ENCODE measurements at regions not wholly inside any gene's neighbourhood (a gene's known extent, or its start where the extent isn't known, plus 50 kb on each side); places are given as distances from the start of the nearest gene placed in this dataset.
A peak's percentile ranks its signal among the peaks of the same experiment; 100 is the strongest.

DNA sequence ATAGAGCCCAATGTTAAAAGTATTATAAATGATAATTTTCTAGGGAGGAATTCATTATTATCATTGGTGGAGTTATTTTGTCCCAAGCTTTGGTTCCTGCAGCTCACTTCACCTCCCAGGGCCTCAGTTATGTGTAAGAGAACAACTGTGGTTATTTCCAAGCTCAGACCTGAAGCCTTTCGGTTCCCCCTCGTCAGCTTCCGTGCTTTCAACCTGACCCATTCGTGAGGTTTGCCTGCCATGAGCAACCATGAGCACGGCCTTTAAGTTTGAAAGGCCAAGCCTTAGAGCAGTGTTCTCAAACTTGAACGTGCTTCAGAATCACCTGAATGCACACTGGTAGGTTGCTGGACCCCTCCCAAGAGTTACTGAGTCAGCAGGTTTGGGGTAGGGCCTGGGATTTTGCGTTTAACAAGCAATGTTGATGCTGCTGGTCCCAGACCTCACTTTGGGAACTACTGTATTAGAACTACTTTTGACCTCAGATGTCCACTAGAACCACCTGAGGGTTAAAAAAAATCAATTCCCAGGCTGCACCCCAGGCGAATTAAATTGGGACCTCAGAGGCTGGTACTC is 133.0 kb upstream of the PRMT8 start:
- no peak overlapping the region for H3K9ac ChIP-seq (ENCODE audit: low read length)
- no peak overlapping the region for H3K4me3 ChIP-seq (ENCODE audit: low read length)
- H3K9me3 ChIP-seq (ENCODE audit: control insufficient read depth, low read depth, low read length) = no peaks in the 10 kb centered on the region
- no peak overlapping the region for H3K27ac ChIP-seq (ENCODE audit: low read length)
- H3K4me1 ChIP-seq (ENCODE audit: control insufficient read depth, low read depth, low read length) = no peaks in the 10 kb centered on the region
- H3K27me3 ChIP-seq (ENCODE audit: control insufficient read depth, insufficient read depth, low read length) = no peaks in the 10 kb centered on the region
- H3K36me3 ChIP-seq (ENCODE audit: control insufficient read depth, low read depth, low read length) = no peaks in the 10 kb centered on the region

DNA sequence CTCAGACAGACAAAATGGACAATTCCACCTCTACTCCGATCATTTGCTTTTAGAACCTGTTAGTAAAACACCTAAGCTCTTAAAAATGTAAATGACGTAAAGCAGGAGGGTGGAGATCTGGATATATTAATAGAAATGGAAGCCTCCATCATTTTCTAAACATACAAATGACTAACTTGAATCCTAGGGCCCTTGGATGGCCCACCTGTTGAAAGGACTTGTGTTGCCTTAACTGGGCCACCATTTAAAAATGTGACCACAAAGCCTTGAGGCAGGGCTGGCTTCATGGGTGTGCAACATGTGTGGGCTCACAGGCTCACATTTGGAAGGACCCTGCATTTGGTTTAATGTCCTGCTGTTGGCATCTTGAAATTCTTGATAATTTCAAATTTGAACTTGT is 131.5 kb upstream of the PRMT8 start:
- peaks cover 4% of the 10 kb centered on the region for H3K27me3 ChIP-seq (ENCODE audit: control insufficient read depth, insufficient read depth, low read length)
- no peaks in the 10 kb centered on the region for H3K4me1 ChIP-seq (ENCODE audit: control insufficient read depth, low read depth, low read length)
- H3K36me3 ChIP-seq (ENCODE audit: control insufficient read depth, low read depth, low read length) = no peaks in the 10 kb centered on the region
- no peak overlapping the region for H3K27ac ChIP-seq (ENCODE audit: low read length)
- no peak overlapping the region for H3K9ac ChIP-seq (ENCODE audit: low read length)
- no peak overlapping the region for H3K4me3 ChIP-seq (ENCODE audit: low read length)
- no peaks in the 10 kb centered on the region for H3K9me3 ChIP-seq (ENCODE audit: control insufficient read depth, low read depth, low read length)

DNA sequence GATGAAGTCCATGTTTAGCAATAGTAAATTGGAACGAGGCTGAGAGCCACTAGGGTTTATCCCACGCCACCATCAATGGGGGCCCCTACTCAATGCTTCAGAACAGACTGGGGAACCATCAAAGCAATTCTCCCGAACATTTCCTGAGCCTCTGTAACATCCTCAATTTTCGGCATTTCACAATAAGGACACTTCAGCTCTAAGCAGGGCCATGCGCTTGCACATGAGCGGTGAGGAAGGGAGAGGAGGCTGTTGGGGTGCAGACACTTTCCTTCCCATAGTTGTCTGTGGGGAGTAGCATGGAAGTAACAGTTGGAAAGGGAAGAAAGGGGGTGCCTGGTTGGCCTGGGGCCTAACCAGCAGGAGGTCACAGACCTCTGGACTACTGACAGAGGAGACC is 129.9 kb upstream of the PRMT8 start:
- H3K9me3 ChIP-seq (ENCODE audit: control insufficient read depth, low read depth, low read length) = no peaks in the 10 kb centered on the region

DNA sequence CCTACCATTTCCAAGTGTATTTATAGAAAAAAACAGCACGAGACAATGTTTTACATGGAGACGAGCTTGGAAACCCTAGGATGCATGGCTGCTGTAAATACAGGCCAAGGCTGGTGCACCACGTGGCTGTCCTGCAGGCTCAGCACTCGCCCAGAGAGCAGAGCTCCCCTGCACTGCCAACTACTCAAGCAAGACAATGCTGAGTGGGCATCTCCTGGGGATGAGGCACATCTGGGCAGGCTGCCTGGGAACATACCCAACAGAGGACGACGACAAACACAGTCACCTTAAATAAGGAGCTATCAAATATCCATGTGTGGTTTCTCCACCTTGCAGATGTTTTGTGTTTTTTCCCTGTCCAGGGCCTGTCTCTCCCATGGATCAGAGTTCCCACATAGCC is 128.3 kb upstream of the PRMT8 start:
- Histone ChIP-seq H3K27ac (ENCODE audit: low read length) (no peak overlapping the region), H3K9ac (ENCODE audit: low read length) (no peak overlapping the region), H3K27me3 (ENCODE audit: control insufficient read depth, insufficient read depth, low read length) (peaks cover 30% of the 10 kb centered on the region), H3K9me3 (ENCODE audit: control insufficient read depth, low read depth, low read length) (no peaks in the 10 kb centered on the region), H3K36me3 (ENCODE audit: control insufficient read depth, low read depth, low read length) (no peaks in the 10 kb centered on the region), H3K4me3 (ENCODE audit: low read length) (no peak overlapping the region), H3K4me1 (ENCODE audit: control insufficient read depth, low read depth, low read length) (peaks cover 4% of the 10 kb centered on the region)

More for the DNA sequence above, 129.9 kb upstream of the PRMT8 start:
- Histone ChIP-seq H3K4me3 (ENCODE audit: low read length) (no peak overlapping the region), H3K4me1 (ENCODE audit: control insufficient read depth, low read depth, low read length) (peaks cover 4% of the 10 kb centered on the region), H3K27ac (ENCODE audit: low read length) (no peak overlapping the region), H3K9ac (ENCODE audit: low read length) (no peak overlapping the region), H3K27me3 (ENCODE audit: control insufficient read depth, insufficient read depth, low read length) (peaks cover 16% of the 10 kb centered on the region), H3K36me3 (ENCODE audit: control insufficient read depth, low read depth, low read length) (no peaks in the 10 kb centered on the region)

DNA sequence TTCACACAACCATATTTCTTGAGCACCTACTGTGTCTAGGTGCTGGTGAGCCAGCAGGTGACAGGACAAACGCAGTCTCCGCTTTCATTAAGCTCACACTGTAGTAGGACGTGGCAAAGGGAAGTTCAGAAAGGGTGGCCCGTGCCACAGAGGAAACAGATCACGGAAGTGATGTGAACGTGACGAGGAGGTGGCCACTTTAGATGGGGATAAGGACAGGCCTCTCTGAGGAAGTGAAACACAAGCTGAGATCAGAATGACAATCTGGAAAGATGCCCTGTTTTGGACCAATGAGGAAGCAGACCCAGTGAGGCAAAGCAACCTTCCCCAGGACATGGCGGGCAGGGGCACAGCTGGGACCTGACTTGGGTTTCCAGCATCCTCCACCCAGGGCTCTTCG is 127.4 kb upstream of the PRMT8 start:
- Histone ChIP-seq H3K36me3 (ENCODE audit: control insufficient read depth, low read depth, low read length) (no peaks in the 10 kb centered on the region), H3K4me3 (ENCODE audit: low read length) (no peak overlapping the region), H3K9ac (ENCODE audit: low read length) (no peak overlapping the region), H3K9me3 (ENCODE audit: control insufficient read depth, low read depth, low read length) (no peaks in the 10 kb centered on the region), H3K27ac (ENCODE audit: low read length) (no peak overlapping the region), H3K4me1 (ENCODE audit: control insufficient read depth, low read depth, low read length) (peaks cover 4% of the 10 kb centered on the region), H3K27me3 (ENCODE audit: control insufficient read depth, insufficient read depth, low read length) (peaks cover 37% of the 10 kb centered on the region)

DNA sequence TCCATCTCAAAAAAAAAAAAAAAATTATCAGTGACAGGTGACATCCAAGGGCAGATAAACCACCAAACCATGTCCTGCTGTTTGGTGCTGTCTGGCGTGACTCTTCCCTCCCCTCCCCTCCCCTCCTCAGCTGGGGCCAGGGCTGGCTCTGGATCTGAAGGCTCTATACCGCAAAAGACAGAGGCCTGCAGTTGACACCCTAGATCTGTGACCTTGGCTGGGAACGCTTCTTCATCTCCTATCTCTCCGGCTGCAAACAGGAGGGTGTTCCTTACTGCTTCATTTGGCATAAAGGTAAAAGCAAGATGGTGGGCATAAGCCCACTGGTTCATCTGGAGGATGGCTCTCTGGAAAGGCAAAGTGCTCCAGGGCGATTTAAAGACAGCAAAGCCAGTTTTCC is 126.8 kb upstream of the PRMT8 start:
- H3K4me1 ChIP-seq (ENCODE audit: control insufficient read depth, low read depth, low read length) = peaks cover 4% of the 10 kb centered on the region
- H3K9ac ChIP-seq (ENCODE audit: low read length) = no peak overlapping the region
- no peaks in the 10 kb centered on the region for H3K9me3 ChIP-seq (ENCODE audit: control insufficient read depth, low read depth, low read length)
- H3K4me3 ChIP-seq (ENCODE audit: low read length) = no peak overlapping the region
- no peak overlapping the region for H3K27ac ChIP-seq (ENCODE audit: low read length)
- no peaks in the 10 kb centered on the region for H3K36me3 ChIP-seq (ENCODE audit: control insufficient read depth, low read depth, low read length)
- peaks cover 37% of the 10 kb centered on the region for H3K27me3 ChIP-seq (ENCODE audit: control insufficient read depth, insufficient read depth, low read length)

DNA sequence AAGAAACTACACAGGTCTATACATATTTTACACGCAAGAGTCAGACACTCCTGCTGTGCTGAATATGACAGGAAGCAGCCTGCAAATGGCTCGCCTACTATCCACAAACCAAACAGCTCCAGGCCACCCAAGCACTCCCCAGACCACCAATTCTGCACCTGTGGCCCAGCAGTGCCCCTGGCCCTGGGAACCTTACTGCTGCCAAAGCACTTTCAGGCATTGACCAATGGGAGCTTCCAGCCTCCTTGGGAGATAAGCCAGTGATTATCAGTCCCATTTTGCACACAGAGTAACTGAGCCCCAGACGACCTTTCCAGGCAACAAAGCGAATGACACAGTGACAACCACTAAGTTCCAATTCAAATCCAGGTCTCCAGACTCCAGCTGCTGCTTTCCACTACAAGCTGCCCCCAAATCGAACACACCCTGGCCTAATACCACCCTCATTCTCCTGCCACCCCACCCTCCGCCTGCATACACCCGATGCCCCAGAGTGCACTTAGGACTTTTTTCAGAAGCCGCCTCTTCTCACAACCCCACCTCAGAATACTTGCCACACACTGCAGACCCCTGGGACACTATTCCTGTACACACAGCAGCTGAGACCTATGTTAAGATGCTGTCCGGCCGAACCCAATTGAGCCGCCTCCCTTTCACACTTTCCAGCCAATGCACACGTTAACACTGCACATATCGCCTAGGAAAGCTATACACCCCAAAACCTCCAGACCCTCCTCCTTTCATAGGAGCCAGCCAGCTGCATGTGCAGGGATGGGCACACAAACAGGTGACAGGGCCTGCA is 126.1 kb upstream of the PRMT8 start:
- no peaks in the 10 kb centered on the region for H3K36me3 ChIP-seq (ENCODE audit: control insufficient read depth, low read depth, low read length)
- no peak overlapping the region for H3K27ac ChIP-seq (ENCODE audit: low read length)
- H3K27me3 ChIP-seq (ENCODE audit: control insufficient read depth, insufficient read depth, low read length) = peaks cover 37% of the 10 kb centered on the region
- peaks cover 4% of the 10 kb centered on the region for H3K4me1 ChIP-seq (ENCODE audit: control insufficient read depth, low read depth, low read length)
- no peak overlapping the region for H3K9ac ChIP-seq (ENCODE audit: low read length)
- H3K9me3 ChIP-seq (ENCODE audit: control insufficient read depth, low read depth, low read length) = no peaks in the 10 kb centered on the region
- H3K4me3 ChIP-seq (ENCODE audit: low read length) = peak overlapping the region; percentile 62

DNA sequence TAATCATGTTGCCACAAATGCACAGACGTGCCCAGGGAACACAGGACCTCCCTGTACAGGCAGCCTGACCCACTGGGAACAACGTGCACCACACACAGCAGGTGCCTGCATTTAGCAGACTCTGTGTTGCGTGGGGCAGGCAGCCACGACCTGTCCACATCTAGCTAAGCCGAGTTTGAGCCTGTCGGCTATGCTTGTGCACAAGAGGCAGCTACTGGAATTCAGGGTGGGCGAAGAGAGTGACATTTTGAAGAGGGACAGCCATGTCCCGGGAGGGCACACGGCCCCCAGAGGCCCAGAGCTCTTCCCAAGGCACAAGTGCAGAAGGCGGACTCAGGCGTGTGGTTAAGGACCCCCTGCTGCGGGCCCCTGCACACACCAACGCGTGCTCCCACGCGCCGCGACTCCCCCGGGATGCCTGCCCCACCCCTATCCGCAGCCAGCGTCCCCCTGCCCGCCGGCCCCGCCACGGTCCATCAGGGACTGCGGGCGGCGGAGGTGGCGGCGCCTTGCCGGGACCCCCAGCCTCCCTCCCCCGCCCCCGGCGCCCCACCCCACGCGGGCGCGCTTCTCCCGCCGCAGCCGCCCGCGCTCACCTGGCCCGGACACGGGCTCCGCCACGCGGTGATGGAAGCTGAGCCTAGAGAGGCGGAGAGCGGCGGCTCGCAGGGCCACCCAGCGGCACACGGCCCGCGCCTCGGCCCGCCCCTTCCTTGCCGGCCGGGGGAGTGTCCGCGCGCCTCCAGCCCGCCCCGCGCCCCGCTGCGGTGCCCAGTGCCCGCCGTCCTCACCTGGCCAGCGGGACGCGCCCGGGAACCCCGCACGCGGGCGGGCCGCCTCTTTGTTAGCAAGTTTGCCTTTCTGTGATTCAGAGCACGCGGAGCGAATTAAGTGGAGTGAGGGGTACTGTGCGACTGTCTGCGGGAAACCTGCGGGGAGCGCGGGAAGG is 125.3 kb upstream of the PRMT8 start:
- peaks cover 37% of the 10 kb centered on the region for H3K27me3 ChIP-seq (ENCODE audit: control insufficient read depth, insufficient read depth, low read length)
- H3K9ac ChIP-seq (ENCODE audit: low read length) = no peak overlapping the region

DNA sequence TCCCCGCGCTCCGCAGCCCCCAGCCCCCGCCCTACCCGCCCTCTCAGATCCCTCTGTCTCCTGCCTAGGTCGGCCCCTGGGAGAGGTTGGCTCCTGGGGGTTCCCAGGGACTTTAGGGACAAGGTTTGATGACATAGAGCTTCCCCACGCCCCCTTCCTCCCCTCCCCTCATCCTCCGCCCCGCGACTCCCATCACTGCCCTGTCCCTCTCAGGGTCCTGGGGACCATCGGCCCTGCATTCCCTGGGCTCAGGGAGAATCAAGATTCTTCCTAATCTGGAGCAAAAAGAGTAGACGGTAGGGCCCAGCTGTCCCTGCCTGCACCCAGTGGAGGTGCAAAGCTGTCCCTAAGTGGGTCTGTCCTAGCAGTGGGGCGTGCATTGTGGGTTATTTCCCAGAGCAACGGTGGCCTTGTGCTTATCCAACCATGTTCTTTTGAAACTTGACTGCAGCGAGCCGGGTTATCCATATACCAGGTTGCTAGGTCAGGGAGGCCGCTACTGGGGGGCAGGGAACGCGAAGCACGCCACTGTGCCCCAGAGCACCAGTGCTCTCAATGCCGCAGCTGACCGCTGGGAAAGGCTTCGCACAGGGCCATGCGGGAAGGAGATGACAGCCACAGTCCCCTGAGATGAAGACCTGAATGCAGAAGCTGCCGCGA is 124.4 kb upstream of the PRMT8 start:
- no peak overlapping the region for H3K9ac ChIP-seq (ENCODE audit: low read length)
- H3K27me3 ChIP-seq (ENCODE audit: control insufficient read depth, insufficient read depth, low read length) = peaks cover 37% of the 10 kb centered on the region
- no peaks in the 10 kb centered on the region for H3K9me3 ChIP-seq (ENCODE audit: control insufficient read depth, low read depth, low read length)
- peaks cover 4% of the 10 kb centered on the region for H3K4me1 ChIP-seq (ENCODE audit: control insufficient read depth, low read depth, low read length)
- no peaks in the 10 kb centered on the region for H3K36me3 ChIP-seq (ENCODE audit: control insufficient read depth, low read depth, low read length)
- peak overlapping the region; percentile 45 for H3K4me3 ChIP-seq (ENCODE audit: low read length)
- no peak overlapping the region for H3K27ac ChIP-seq (ENCODE audit: low read length)

More for the DNA sequence above, 125.3 kb upstream of the PRMT8 start:
- Histone ChIP-seq H3K27ac (ENCODE audit: low read length) (no peak overlapping the region), H3K36me3 (ENCODE audit: control insufficient read depth, low read depth, low read length) (no peaks in the 10 kb centered on the region), H3K4me3 (ENCODE audit: low read length) (peak overlapping the region; percentile 62), H3K9me3 (ENCODE audit: control insufficient read depth, low read depth, low read length) (no peaks in the 10 kb centered on the region), H3K4me1 (ENCODE audit: control insufficient read depth, low read depth, low read length) (peaks cover 4% of the 10 kb centered on the region)

DNA sequence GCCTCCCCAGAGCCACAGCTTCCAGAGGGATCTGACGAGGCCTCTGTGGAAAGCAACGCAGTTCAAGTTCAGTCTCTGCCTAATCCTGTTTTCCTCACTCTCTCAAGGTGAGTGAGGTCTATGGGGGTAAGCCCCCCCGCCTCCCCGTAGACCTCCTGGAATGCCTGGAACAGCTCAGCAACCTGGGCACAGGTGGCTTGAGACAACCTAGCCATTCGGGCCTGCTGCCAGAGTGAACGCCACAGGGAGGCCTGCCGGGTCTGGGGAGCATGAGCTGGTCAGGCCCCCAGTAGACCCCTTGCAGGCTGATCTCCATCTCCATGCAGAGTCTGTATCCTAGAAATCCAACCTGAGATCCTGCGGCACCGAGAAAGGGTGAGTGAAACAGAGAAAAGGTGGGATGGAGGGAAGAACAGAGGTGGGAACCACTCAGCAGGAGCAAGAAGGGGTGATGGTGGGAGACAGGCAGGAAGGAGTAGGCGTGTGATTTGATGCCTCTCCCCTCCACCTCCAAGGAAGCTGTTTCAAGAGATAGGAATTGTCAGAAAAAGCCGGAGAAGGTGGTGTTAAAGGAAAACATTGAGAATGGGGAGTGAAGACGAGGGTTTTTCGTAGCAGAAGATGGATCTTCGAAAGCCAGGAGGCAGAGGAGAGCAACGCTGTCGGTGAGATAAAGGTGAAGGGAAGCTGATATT is 123.1 kb upstream of the PRMT8 start:
- Histone ChIP-seq H3K4me3 (ENCODE audit: low read length) (no peak overlapping the region), H3K36me3 (ENCODE audit: control insufficient read depth, low read depth, low read length) (no peaks in the 10 kb centered on the region), H3K9ac (ENCODE audit: low read length) (no peak overlapping the region), H3K27ac (ENCODE audit: low read length) (no peak overlapping the region), H3K4me1 (ENCODE audit: control insufficient read depth, low read depth, low read length) (peaks cover 4% of the 10 kb centered on the region), H3K9me3 (ENCODE audit: control insufficient read depth, low read depth, low read length) (no peaks in the 10 kb centered on the region), H3K27me3 (ENCODE audit: control insufficient read depth, insufficient read depth, low read length) (peaks cover 37% of the 10 kb centered on the region)
